ENCODE measurements at regions not wholly inside any gene's neighbourhood (a gene's known extent, or its start where the extent isn't known, plus 50 kb on each side); places are given as distances from the start of the nearest gene placed in this dataset.

GRCh38 chr1:30328401-30329262 lies 394.8 kb downstream of the MATN1 start:
- H3K27me3 ChIP-seq (ENCODE audit: low read depth), result no peaks in the 10 kb centered on the region
- no peaks in the 10 kb centered on the region for H3K9me3 ChIP-seq
- in situ Hi-C loops (cut with MboI; ENCODE audit: low sequenced_read_pairs), result no loop called here
- no peak overlapping the region for H3K4me3 ChIP-seq
- H3K4me1 ChIP-seq, result no peaks in the 10 kb centered on the region
- no peaks in the 10 kb centered on the region for H3K36me3 ChIP-seq (replicated peaks)
- DNase-seq (ENCODE audit: low spot score in 2 of 2), result no peak

DNA sequence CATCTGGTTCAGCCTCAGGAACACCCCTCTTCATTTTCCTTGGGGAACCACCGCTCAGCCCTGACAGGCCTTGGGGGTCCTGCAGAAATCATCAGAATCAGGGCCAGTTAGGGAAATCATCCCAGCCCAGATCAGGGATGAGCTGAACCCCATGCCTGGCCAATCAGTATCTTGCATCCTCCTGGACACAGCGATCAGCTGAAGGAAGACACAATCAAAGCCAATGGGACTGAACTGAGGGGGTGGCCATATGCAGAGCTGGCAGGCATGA lies 395.4 kb downstream of the MATN1 start:
- H3K27me3 ChIP-seq (ENCODE audit: low read depth), result no peaks in the 10 kb centered on the region
- no peaks in the 10 kb centered on the region for H3K9me3 ChIP-seq
- no peaks in the 10 kb centered on the region for H3K36me3 ChIP-seq (replicated peaks)
- no peaks in the 10 kb centered on the region for H3K4me1 ChIP-seq
- in situ Hi-C loops (cut with MboI; ENCODE audit: low sequenced_read_pairs), result no loop called here
- H3K4me3 ChIP-seq, result no peak overlapping the region
- DNase-seq (ENCODE audit: low spot score in 2 of 2), result no peak

GRCh38 chr1:30327370-30328099 lies 395.9 kb downstream of the MATN1 start:
- Histone ChIP-seq H3K9me3 (no peaks in the 10 kb centered on the region), H3K4me3 (no peak overlapping the region), H3K4me1 (no peaks in the 10 kb centered on the region), H3K36me3 (replicated peaks) (no peaks in the 10 kb centered on the region), H3K27me3 (ENCODE audit: low read depth) (no peaks in the 10 kb centered on the region)
- no peak for DNase-seq (ENCODE audit: low spot score in 2 of 2)
- in situ Hi-C loops (cut with MboI; ENCODE audit: low sequenced_read_pairs), result no loop called here

DNA sequence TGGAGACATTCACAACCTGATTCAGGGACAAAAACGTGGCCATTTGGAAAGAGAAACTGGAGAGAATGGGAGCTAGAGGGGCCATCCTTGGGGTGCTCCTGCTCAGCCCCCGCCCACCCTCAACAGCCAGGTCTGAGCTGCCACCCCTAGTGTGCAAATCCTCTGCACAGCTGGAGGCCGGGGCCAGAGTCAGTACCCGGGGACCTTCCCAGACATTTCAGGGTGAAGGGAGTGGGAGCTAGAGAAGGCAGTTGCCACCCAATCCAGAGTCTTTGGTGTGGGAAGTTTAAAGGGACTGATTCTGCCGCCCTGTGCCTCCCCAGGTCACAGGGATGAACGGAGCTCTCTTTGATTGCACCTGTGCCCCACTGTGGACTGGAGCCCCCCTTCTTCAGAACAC lies 397.4 kb downstream of the MATN1 start:
- in situ Hi-C loops (cut with MboI; ENCODE audit: low sequenced_read_pairs), result no loop called here
- H3K4me1 ChIP-seq, result no peaks in the 10 kb centered on the region

GRCh38 chr1:30325085-30325935 lies 398.1 kb downstream of the MATN1 start:
- no peaks in the 10 kb centered on the region for H3K36me3 ChIP-seq (replicated peaks)
- DNase-seq (ENCODE audit: low spot score in 2 of 2), result no peak
- no peak overlapping the region for H3K4me3 ChIP-seq

More for the DNA sequence above, 397.4 kb downstream of the MATN1 start:
- DNase-seq (ENCODE audit: low spot score in 2 of 2), result no peak
- Histone ChIP-seq H3K9me3 (no peaks in the 10 kb centered on the region), H3K27me3 (ENCODE audit: low read depth) (no peaks in the 10 kb centered on the region), H3K4me3 (no peak overlapping the region), H3K36me3 (replicated peaks) (no peaks in the 10 kb centered on the region)

DNA sequence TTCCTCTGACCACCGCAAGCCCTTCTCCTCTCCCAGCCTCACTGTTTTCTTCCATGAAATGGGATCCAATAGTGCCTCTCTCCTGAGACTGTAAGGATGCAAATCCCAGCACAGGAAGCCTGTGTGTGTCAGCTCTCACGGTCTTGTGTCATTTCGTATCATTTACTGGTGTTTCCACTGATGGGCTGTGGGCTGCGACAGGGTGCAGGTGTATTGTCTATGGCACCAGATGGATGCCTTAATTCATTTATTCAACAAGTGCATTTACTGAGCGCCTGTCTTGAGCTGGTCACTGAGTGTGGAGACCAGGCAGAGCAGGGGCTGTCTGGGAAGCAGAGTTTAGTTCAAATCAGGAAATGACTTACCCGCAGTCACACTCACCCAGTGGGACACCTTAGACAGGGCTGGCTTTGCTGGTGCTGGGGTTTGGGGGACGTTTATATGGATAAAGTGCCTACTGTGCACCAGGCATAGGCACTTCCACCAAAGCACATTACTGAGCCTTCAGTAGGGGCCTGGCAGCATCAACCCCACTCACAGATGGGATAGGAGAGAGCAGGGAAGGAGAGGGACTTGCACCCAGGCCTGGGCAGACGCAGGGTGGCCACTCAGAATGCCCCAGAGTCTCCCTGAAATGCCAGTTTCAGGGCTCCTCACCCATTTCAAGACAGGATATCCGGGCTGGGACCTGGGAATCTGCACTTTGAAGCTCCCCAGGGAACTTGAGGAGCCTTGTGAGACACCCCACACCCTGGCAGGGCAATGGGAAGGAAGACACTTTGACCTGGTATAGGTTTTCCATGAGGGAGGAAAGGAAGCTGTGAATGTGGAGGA lies 398.9 kb downstream of the MATN1 start:
- in situ Hi-C loops (cut with MboI; ENCODE audit: low sequenced_read_pairs), result no loop called here
- no peaks in the 10 kb centered on the region for H3K27me3 ChIP-seq (ENCODE audit: low read depth)

More at GRCh38 chr1:30325085-30325935, 398.1 kb downstream of the MATN1 start:
- H3K27me3 ChIP-seq (ENCODE audit: low read depth), result no peaks in the 10 kb centered on the region
- H3K4me1 ChIP-seq, result no peaks in the 10 kb centered on the region
- H3K9me3 ChIP-seq, result no peaks in the 10 kb centered on the region
- in situ Hi-C loops (cut with MboI; ENCODE audit: low sequenced_read_pairs), result no loop called here

GRCh38 chr1:30323841-30324240 lies 399.5 kb downstream of the MATN1 start:
- Histone ChIP-seq H3K9me3 (no peaks in the 10 kb centered on the region), H3K4me3 (no peak overlapping the region), H3K4me1 (no peaks in the 10 kb centered on the region), H3K36me3 (replicated peaks) (no peaks in the 10 kb centered on the region), H3K27me3 (ENCODE audit: low read depth) (no peaks in the 10 kb centered on the region)
- in situ Hi-C loops (cut with MboI; ENCODE audit: low sequenced_read_pairs), result no loop called here
- DNase-seq (ENCODE audit: low spot score in 2 of 2), result no peak

More for the DNA sequence above, 398.9 kb downstream of the MATN1 start:
- H3K36me3 ChIP-seq (replicated peaks), result no peaks in the 10 kb centered on the region
- H3K9me3 ChIP-seq, result no peaks in the 10 kb centered on the region
- H3K4me1 ChIP-seq, result no peaks in the 10 kb centered on the region
- no peak for DNase-seq (ENCODE audit: low spot score in 2 of 2)
- no peak overlapping the region for H3K4me3 ChIP-seq

- DNase-seq (ENCODE audit: low spot score in 2 of 2), result no peak
- in situ Hi-C loops (cut with MboI; ENCODE audit: low sequenced_read_pairs), result no loop called here
- Histone ChIP-seq H3K27me3 (ENCODE audit: low read depth) (no peaks in the 10 kb centered on the region), H3K9me3 (no peaks in the 10 kb centered on the region), H3K36me3 (replicated peaks) (no peaks in the 10 kb centered on the region), H3K4me3 (no peak overlapping the region), H3K4me1 (no peaks in the 10 kb centered on the region)
Measured at GRCh38 chr1:30323352-30323751, 400.0 kb downstream of the MATN1 start.

DNA sequence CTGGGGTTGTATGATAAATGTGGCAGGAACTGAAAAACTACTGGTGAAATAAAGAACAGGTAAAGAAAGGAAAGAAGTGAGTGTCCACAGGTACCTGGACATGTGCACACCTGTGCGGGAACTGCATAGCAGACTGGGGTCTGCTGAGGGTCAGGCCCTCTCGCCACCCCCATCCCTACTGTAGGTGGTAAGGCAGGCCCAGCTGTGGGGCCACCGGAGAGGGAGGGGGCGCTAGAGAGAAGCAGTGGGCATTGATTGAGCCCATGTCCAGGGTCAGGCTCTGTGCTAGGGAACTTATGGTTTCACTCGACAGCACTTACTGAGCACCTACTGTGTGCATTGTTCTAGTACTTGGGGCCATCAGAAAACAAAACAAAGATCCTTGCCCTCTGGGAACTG lies 400.5 kb downstream of the MATN1 start:
- Histone ChIP-seq H3K4me3 (no peak overlapping the region), H3K9me3 (no peaks in the 10 kb centered on the region), H3K4me1 (no peaks in the 10 kb centered on the region), H3K36me3 (replicated peaks) (no peaks in the 10 kb centered on the region), H3K27me3 (ENCODE audit: low read depth) (no peaks in the 10 kb centered on the region)
- peak in 1 of 2 experiments; percentile 16 for DNase-seq (ENCODE audit: low spot score in 2 of 2)
- in situ Hi-C loops (cut with MboI; ENCODE audit: low sequenced_read_pairs), result no loop called here

GRCh38 chr1:30321996-30322858 lies 401.2 kb downstream of the MATN1 start:
- no peak for DNase-seq (ENCODE audit: low spot score in 2 of 2)
- Histone ChIP-seq H3K4me3 (no peak overlapping the region), H3K36me3 (replicated peaks) (no peaks in the 10 kb centered on the region), H3K4me1 (no peaks in the 10 kb centered on the region), H3K27me3 (ENCODE audit: low read depth) (no peaks in the 10 kb centered on the region), H3K9me3 (no peaks in the 10 kb centered on the region)
- in situ Hi-C loops (cut with MboI; ENCODE audit: low sequenced_read_pairs), result no loop called here

- Histone ChIP-seq H3K27me3 (ENCODE audit: low read depth) (no peaks in the 10 kb centered on the region), H3K9me3 (no peaks in the 10 kb centered on the region), H3K4me1 (no peaks in the 10 kb centered on the region), H3K36me3 (replicated peaks) (no peaks in the 10 kb centered on the region), H3K4me3 (no peak overlapping the region)
- no peak for DNase-seq (ENCODE audit: low spot score in 2 of 2)
- in situ Hi-C loops (cut with MboI; ENCODE audit: low sequenced_read_pairs), result no loop called here
Measured at GRCh38 chr1:30321246-30321910, 402.0 kb downstream of the MATN1 start.

DNA sequence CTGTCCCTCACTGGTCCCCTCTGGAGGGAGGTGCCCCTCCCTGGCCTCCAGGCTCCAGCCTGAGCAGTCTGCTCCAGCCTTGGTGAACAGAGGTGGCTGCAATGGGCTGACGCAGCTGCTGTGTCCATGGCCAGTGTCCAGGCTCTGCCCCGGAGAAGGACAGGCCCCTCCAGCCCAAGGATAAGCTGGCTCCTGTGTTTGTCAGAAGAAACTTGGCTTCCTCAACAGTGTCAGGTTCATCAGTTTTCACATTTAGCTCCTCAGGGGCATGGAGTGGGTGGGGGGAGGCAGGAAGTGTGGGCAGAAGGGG lies 402.8 kb downstream of the MATN1 start:
- Histone ChIP-seq H3K27me3 (ENCODE audit: low read depth) (no peaks in the 10 kb centered on the region), H3K9me3 (no peaks in the 10 kb centered on the region), H3K4me3 (no peak overlapping the region), H3K4me1 (no peaks in the 10 kb centered on the region), H3K36me3 (replicated peaks) (no peaks in the 10 kb centered on the region)
- in situ Hi-C loops (cut with MboI; ENCODE audit: low sequenced_read_pairs), result no loop called here
- DNase-seq (ENCODE audit: low spot score in 2 of 2), result no peak

Measured in HAP-1 (cell line).